ENCODE measurements at regions not wholly inside any gene's neighbourhood (a gene's known extent, or its start where the extent isn't known, plus 50 kb on each side); places are given as distances from the start of the nearest gene placed in this dataset.
"Not testable (repeated sequence)": the region's sequence is repeated elsewhere in the genome, so short reads cannot be mapped to it uniquely, and the experiment has no call there.

GRCh38 chr6:92399911-92400310, 1019.4 kb downstream of the EPHA7 start:
- peak; percentile 25 for DNase-seq (ENCODE audit: low read depth)

- DNase-seq (ENCODE audit: low read depth) = not testable (repeated sequence)
Measured at GRCh38 chr6:92388706-92389105, 1030.7 kb downstream of the EPHA7 start.

- no peak for DNase-seq (ENCODE audit: low read depth)
Measured at GRCh38 chr6:92380803-92381601, 1038.4 kb downstream of the EPHA7 start.

- DNase-seq (ENCODE audit: low read depth) = no peak
Measured at GRCh38 chr6:92377137-92377536, 1042.2 kb downstream of the EPHA7 start.

- no peak for DNase-seq (ENCODE audit: low read depth)
Measured at GRCh38 chr6:92376691-92377090, 1042.7 kb downstream of the EPHA7 start.

DNA sequence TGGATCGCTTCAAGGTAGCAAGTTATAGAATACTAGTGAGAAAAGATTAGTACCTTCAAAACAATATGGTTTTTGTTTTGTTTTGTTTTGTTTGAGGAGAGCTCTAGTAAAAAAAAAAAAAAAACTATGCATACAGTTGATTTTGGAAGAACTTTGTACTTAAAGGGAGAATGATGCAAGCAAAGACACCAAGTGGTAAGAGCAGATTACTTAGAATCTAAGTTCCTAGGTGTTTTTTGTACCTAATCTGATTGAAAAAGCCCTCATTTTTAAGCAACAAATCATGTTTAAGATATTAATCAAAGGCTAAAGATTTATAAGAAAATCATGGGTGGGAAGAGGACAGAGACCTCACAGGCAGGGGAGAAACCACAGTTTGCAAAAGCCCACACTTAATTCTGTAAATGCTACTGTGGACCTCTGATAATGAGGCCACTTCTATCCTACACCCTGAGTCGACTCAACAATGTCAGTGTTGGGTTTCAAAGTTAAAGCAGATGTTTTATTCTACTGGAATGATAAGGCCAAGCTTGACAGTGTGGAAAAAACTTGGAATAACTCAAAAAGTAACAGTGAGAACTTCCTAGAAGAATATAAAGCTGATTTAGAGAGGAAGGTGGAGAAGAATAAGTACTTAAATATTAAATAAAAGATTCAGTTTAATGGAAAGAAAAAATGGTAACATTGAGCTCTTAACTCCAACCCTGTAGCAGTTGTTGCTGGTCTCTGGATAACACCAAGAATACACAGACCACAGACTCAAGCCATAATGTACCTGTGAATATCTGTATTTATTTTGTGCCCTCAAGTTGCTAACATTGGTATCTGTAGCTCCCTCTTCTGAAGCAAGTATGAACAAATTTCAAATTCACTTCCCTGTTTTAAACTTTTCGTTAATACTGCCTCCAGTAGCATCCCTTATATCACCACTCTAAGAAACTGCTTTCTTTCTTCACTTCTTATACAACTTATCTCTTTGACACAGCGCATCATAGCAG, 1047.8 kb downstream of the EPHA7 start:
- DNase-seq (ENCODE audit: low read depth) = no peak

- DNase-seq (ENCODE audit: low read depth) = no peak
Measured at GRCh38 chr6:92369309-92369708, 1050.0 kb downstream of the EPHA7 start.

GRCh38 chr6:92364948-92365541, 1054.3 kb downstream of the EPHA7 start:
- peak; percentile 93 for DNase-seq (ENCODE audit: low read depth)

DNA sequence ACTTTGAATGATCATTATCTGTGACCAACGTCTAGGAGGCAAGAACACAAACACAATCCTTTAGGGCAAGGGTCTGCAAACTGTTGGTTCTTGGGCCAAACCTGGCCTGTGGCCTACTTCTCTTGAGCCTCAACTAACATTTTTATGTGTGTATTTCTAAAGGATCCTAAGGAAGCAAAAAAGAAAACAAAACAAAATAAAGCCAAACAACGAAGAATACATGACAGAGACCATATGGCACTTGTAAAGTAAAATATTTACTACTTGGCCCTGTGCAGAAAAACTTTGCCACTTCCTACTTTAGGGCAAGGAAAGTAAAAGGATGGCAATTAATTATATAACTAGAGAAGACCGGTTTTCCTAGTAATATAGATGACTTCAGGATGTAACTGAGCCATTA, 1056.2 kb downstream of the EPHA7 start:
- DNase-seq (ENCODE audit: low read depth) = no peak

GRCh38 chr6:92362404-92362803, 1057.0 kb downstream of the EPHA7 start:
- no peak for DNase-seq (ENCODE audit: low read depth)

GRCh38 chr6:92361990-92362389, 1057.4 kb downstream of the EPHA7 start:
- no peak for DNase-seq (ENCODE audit: low read depth)

- DNase-seq (ENCODE audit: low read depth) = no peak
Measured at GRCh38 chr6:92354270-92354829, 1065.0 kb downstream of the EPHA7 start.

DNA sequence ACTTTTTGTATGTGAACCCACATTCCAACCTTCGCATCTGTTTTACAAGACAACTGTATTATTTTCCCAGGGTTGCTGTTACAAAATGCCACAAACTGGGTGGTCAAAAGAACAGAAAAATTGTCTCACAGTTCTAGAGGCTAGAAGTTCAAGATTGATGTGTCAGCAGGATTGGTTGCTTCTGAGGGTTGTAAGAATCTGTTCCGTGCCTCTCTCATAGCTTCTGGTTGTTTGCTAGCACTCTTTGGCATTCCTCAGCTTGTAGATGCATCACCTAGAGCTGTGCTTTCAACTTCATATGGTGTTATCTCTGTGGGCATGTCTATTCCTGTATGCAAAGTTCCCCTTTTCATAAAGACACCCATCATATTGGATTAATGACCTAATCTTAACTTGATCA, 1067.2 kb downstream of the EPHA7 start:
- no peak for DNase-seq (ENCODE audit: low read depth)

GRCh38 chr6:92341201-92341600, 1078.2 kb downstream of the EPHA7 start:
- no peak for DNase-seq (ENCODE audit: low read depth)

- DNase-seq (ENCODE audit: low read depth) = no peak
Measured at GRCh38 chr6:92339936-92340640, 1079.3 kb downstream of the EPHA7 start.

DNA sequence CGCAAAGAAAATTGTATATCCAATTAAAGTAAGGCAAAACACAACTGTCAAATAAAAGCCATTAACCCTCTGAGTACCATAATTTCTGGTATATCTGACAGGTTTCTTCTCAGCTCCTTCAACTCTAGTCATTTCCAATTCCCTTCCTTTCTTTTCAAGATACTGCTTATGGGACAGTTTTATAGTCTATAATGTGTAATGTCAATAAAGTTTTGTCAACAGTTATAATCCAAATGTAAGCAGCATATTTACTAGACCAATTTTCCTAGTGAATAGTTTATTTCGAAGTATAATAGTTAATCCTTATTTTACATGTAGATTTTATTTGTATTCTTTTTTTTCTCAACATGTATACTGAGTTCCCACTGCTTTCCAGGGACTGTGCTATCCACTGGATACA, 1081.8 kb downstream of the EPHA7 start:
- no peak for DNase-seq (ENCODE audit: low read depth)

DNA sequence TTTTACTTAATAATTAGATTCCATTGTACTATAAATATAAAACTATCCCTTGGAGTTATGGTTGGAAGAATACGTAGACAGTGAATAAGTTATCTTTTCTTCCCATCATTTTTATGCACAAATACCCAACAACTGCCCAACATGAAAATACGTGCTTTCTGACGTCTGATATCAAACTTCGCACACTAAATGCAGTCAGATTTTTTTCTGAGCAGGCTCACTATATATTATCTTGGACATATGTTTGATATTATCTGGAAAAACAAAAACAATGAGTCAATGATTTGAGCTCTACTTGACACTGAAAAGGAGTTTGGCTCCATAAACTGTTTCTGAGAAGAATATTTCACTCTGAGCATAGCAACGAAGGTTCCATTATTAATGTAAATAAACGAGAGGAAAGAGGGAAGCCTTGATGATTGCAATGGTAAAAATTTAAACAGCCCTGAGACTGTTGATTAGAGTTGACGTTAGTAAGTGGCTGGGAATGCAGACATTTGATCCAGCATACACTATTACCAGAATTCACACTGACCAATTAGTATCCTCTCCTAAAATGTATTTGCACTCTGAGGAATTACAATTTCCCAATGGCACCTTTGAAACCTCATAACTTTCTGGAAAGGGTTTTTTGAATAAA, 1090.0 kb downstream of the EPHA7 start:
- peak; percentile 11 for DNase-seq (ENCODE audit: low read depth)

- no peak for DNase-seq (ENCODE audit: low read depth)
Measured at GRCh38 chr6:92315312-92315711, 1104.0 kb downstream of the EPHA7 start.

DNA sequence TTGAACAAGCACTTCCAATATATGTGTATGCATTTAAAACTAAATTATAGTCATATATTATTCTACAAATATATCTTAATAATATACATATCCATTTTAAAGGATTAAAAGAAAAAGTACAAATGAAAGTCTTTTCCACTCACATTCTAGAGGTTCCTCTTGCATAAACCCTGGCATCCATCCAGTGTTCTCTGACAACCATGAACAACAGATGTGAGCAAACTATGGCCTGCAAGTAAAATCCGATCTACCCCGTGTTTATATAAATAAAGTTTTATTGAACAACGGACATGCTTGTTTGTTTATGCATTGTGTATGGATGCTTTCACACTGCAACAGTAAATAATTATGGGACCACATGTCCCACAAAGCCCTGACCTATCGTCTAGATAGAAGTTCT, 1122.3 kb downstream of the EPHA7 start:
- DNase-seq (ENCODE audit: low read depth) = no peak

DNA sequence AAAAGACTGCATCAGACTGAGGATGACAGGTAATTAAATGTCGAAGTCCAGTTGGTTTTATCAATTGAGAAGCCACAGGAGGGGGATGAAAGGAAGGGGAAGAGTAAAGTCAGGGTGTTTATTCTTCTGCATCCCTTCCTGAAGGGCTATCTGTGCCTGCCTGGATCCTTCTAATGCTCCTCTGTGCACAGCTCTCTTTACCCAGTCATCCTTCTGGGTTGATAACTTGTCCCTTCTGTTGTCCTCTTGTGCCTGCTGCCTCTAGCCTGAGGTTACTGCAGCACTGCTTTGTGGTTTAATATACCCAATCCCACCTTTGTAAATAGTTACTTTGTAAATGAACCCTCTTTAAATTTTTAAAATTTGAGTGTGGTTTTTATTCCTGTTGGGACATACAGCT, 1127.3 kb downstream of the EPHA7 start:
- no peak for DNase-seq (ENCODE audit: low read depth)

GRCh38 chr6:92289831-92290230, 1129.5 kb downstream of the EPHA7 start:
- DNase-seq (ENCODE audit: low read depth) = no peak
